ENCODE measurements at regions not wholly inside any gene's neighbourhood (a gene's known extent, or its start where the extent isn't known, plus 50 kb on each side); places are given as distances from the start of the nearest gene placed in this dataset.

- TF ChIP-seq EP300 (IDR thresholded peaks at IDR 0.05; ENCODE audit: borderline replicate concordance in 1 of 2, low read depth in 2 of 2, low read length in 2 of 2) (no peak), POLR2AphosphoS5 (IDR thresholded peaks at IDR 0.05; ENCODE audit: low read depth, low read length) (no peak), SP1 (IDR thresholded peaks at IDR 0.05; ENCODE audit: low read depth, low read length) (no peak), CBX5 (IDR thresholded peaks at IDR 0.05; ENCODE audit: low read depth, low read length) (no peak), CHD1 (IDR thresholded peaks at IDR 0.05; ENCODE audit: low read depth, low read length) (no peak)
These were observed 624.7 kb upstream of the IGFBP3 start (continued) for GRCh38 chr7:46545790-46546189.

All from H1 (cell line).